WTC11 (cell line): ENCODE measurements at regions not wholly inside any gene's neighbourhood (a gene's known extent, or its start where the extent isn't known, plus 50 kb on each side); places are given as distances from the start of the nearest gene placed in this dataset.

Source experiments
- ATAC-seq: fragments of 200-7000 bp; cut with Tn5 transposase; 2 replicates; pipeline ENCODE4 v1.10.0; 2021; ENCODE audit warnings: mild to moderate bottlenecking, moderate library complexity
- CTCF ChIA-PET: fragments of 300-600 bp; sonication (Branson Sonifier 250); formaldehyde crosslinking; loops from one replicate; lab custom pipeline; 2021; ENCODE audit warnings: antibody characterized with exemption; lab: Charles Lee
- POLR2A ChIA-PET: fragments of 350-600 bp; sonication (Branson Sonifier 250); formaldehyde crosslinking; loops from one replicate; lab custom pipeline; 2021; ENCODE audit warnings: antibody characterized with exemption; lab: Charles Lee
- DNase-seq: peaks from one replicate; pipeline ENCODE4 v3.0.0; 2021; ENCODE audit warnings: low spot score
- H3K27ac Mint-ChIP-seq: 2 replicates; pipeline ENCODE4 v1.8.0; 2021; ENCODE audit warnings: mixed read lengths
- H3K27me3 Mint-ChIP-seq: 2 replicates; pipeline ENCODE4 v1.8.0; 2021; ENCODE audit warnings: low read depth, mild to moderate bottlenecking, moderate library complexity, mixed read lengths
- H3K36me3 Mint-ChIP-seq: 2 replicates; pipeline ENCODE4 v1.8.0; 2021; ENCODE audit warnings: mixed read lengths
- H3K4me1 Mint-ChIP-seq: 2 replicates; pipeline ENCODE4 v1.8.0; 2022; ENCODE audit warnings: mixed read lengths
- H3K4me3 Mint-ChIP-seq: 2 replicates; pipeline ENCODE4 v1.8.0; 2021; ENCODE audit warnings: mild to moderate bottlenecking, moderate library complexity, mixed read lengths
- H3K9me3 Mint-ChIP-seq: 2 replicates; pipeline ENCODE4 v1.8.0; 2021; ENCODE audit warnings: mixed read lengths
- ARID4B ChIP-seq: sonication (generic); formaldehyde crosslinking; IDR thresholded peaks from 2 replicates; pipeline ENCODE4 v1.8.0; 2023; ENCODE audit warnings: missing genetic modification reagents, mild to moderate bottlenecking, borderline replicate concordance
- E2F5 ChIP-seq: sonication (generic); formaldehyde crosslinking; IDR thresholded peaks from 2 replicates; pipeline ENCODE4 v1.8.1; 2022; ENCODE audit warnings: mild to moderate bottlenecking, moderate library complexity, missing genetic modification reagents
- ETV6 ChIP-seq: sonication (generic); formaldehyde crosslinking; IDR thresholded peaks from 2 replicates; pipeline ENCODE4 v1.8.1; 2022; ENCODE audit warnings: mild to moderate bottlenecking, missing genetic modification reagents
- FOXK1 ChIP-seq: sonication (generic); formaldehyde crosslinking; IDR thresholded peaks from 2 replicates; pipeline ENCODE4 v1.8.0; 2022; ENCODE audit warnings: mild to moderate bottlenecking, moderate library complexity, missing genetic modification reagents
- GABPB1 ChIP-seq: sonication (generic); formaldehyde crosslinking; IDR thresholded peaks from 2 replicates; pipeline ENCODE4 v1.8.1; 2023; ENCODE audit warnings: mild to moderate bottlenecking, missing genetic modification reagents
- KAT7 ChIP-seq: sonication (generic); formaldehyde crosslinking; IDR thresholded peaks from 2 replicates; pipeline ENCODE4 v1.8.1; 2023; ENCODE audit warnings: missing genetic modification reagents, mild to moderate bottlenecking, borderline replicate concordance
- NFYB ChIP-seq: sonication (generic); formaldehyde crosslinking; conservative IDR thresholded peaks from 2 replicates; pipeline ENCODE4 v1.8.0; 2022; ENCODE audit warnings: low read depth, missing genetic modification reagents
- NR2C2 ChIP-seq: sonication (generic); formaldehyde crosslinking; IDR thresholded peaks from 2 replicates; pipeline ENCODE4 v1.8.0; 2022; ENCODE audit warnings: mild to moderate bottlenecking, missing genetic modification reagents
- PRDM15 ChIP-seq: sonication (generic); formaldehyde crosslinking; IDR thresholded peaks from 2 replicates; pipeline ENCODE4 v1.8.0; 2022; ENCODE audit warnings: missing genetic modification reagents
- PRRX2 ChIP-seq: fragments of 250-450 bp; sonication (Bioruptor Pico); IDR thresholded peaks from 2 replicates; pipeline ENCODE4 v1.8.0; 2021; ENCODE audit warnings: mild to moderate bottlenecking
- SMAD4 ChIP-seq: sonication (generic); formaldehyde crosslinking; IDR thresholded peaks from 2 replicates; pipeline ENCODE4 v1.8.0; 2022; ENCODE audit warnings: mild to moderate bottlenecking, missing genetic modification reagents
- STAT6 ChIP-seq: sonication (generic); formaldehyde crosslinking; conservative IDR thresholded peaks from 2 replicates; pipeline ENCODE4 v1.8.1; 2023; ENCODE audit warnings: mild to moderate bottlenecking, low read depth, missing genetic modification reagents, moderate library complexity
- ZNF232 ChIP-seq: sonication (generic); formaldehyde crosslinking; IDR thresholded peaks from 2 replicates; pipeline ENCODE4 v1.8.0; 2022; ENCODE audit warnings: mild to moderate bottlenecking, missing genetic modification reagents
- ZNF263 ChIP-seq: sonication (generic); formaldehyde crosslinking; IDR thresholded peaks from 2 replicates; pipeline ENCODE4 v1.8.1; 2022; ENCODE audit warnings: low read depth, mild to moderate bottlenecking, moderate library complexity, missing genetic modification reagents
- ZNF671 ChIP-seq: fragments of 250-450 bp; sonication (Bioruptor Pico); IDR thresholded peaks from 2 replicates; pipeline ENCODE4 v1.8.0; 2021; ENCODE audit warnings: mild to moderate bottlenecking

GRCh38 chr19:31913103-31913661 is 432.2 kb upstream of the ZNF507 start (continued):
- TF ChIP-seq STAT6 (no peak), NR2C2 (no peak), KAT7 (no peak)
- TF ChIP-seq, all 79 proteins: peak for 0

GRCh38 chr19:31930401-31930800 is 415.0 kb upstream of the ZNF507 start:
- TF ChIP-seq E2F5 (CRISPR knock-in tag), result no peak
- TF ChIP-seq ETV6 (CRISPR knock-in tag), result no peak
- no peak for TF ChIP-seq SMAD4 (CRISPR knock-in tag)
- no peak for TF ChIP-seq GABPB1
- POLR2A ChIA-PET, result no interaction called here
- Mint-ChIP-seq H3K4me3 (no peak overlapping the region), H3K4me1 (peaks cover 5% of the 10 kb centered on the region), H3K27ac (no peak overlapping the region), H3K36me3 (peaks cover 1% of the 10 kb centered on the region; the same call in 1 of the 2 replicates), H3K27me3 (no peaks in the 10 kb centered on the region), H3K9me3 (peaks cover 35% of the 10 kb centered on the region)
- ATAC-seq (no peak), DNase-seq (no peak)
- CTCF ChIA-PET, result no interaction called here

GRCh38 chr19:31937983-31938382 is 407.4 kb upstream of the ZNF507 start:
- peaks cover 2% of the 10 kb centered on the region for H3K4me1 Mint-ChIP-seq
- TF ChIP-seq KAT7 (no peak), ARID4B (CRISPR knock-in tag) (no peak)
- TF ChIP-seq, all 79 proteins: peak for 0
- H3K4me3 Mint-ChIP-seq, result no peak overlapping the region
- no peak for ATAC-seq
- POLR2A ChIA-PET, result no interaction called here
- no peaks in the 10 kb centered on the region for H3K36me3 Mint-ChIP-seq
- DNase-seq, result no peak
- no peaks in the 10 kb centered on the region for H3K27me3 Mint-ChIP-seq
- H3K27ac Mint-ChIP-seq, result no peak overlapping the region
- peaks cover 24% of the 10 kb centered on the region for H3K9me3 Mint-ChIP-seq
- CTCF ChIA-PET, result no interaction called here

GRCh38 chr19:31938675-31939074 is 406.7 kb upstream of the ZNF507 start:
- Mint-ChIP-seq H3K27ac (no peak overlapping the region), H3K36me3 (no peaks in the 10 kb centered on the region), H3K4me3 (no peak overlapping the region), H3K9me3 (peaks cover 24% of the 10 kb centered on the region), H3K27me3 (no peaks in the 10 kb centered on the region), H3K4me1 (peaks cover 8% of the 10 kb centered on the region)
- ChIA-PET POLR2A (no interaction called here), CTCF (no interaction called here)
- DNase-seq, result no peak
- ATAC-seq, result no peak
- no peak for TF ChIP-seq FOXK1 (CRISPR knock-in tag)
- TF ChIP-seq ZNF263 (CRISPR knock-in tag), result no peak
- TF ChIP-seq PRRX2, result no peak
- TF ChIP-seq ETV6 (CRISPR knock-in tag), result no peak
- TF ChIP-seq PRDM15 (CRISPR knock-in tag), result no peak
- TF ChIP-seq ZNF232 (CRISPR knock-in tag), result no peak
- TF ChIP-seq ZNF671, result no peak
- TF ChIP-seq NFYB (CRISPR knock-in tag), result no peak
- no peak for TF ChIP-seq ARID4B (CRISPR knock-in tag)
